Naive thymus-derived CD4-positive, alpha-beta T cell (primary cell): ENCODE measurements at regions not wholly inside any gene's neighbourhood (a gene's known extent, or its start where the extent isn't known, plus 50 kb on each side); places are given as distances from the start of the nearest gene placed in this dataset.

Experiments used
- ATAC-seq: fragments of 150-1000 bp; cut with Tn5 transposase; 2 replicates; pipeline ENCODE4 v1.10.0; 2021; ENCODE audit warnings: mild to moderate bottlenecking, moderate library complexity
- CTCF ChIA-PET: fragments of 350-600 bp; sonication (Branson Sonifier 250); formaldehyde crosslinking; loops from one replicate; lab custom pipeline; 2021; ENCODE audit warnings: antibody characterized with exemption; lab: Charles Lee
- POLR2A ChIA-PET: fragments of 350-600 bp; sonication (Branson Sonifier 250); formaldehyde crosslinking; loops from one replicate; lab custom pipeline; 2021; ENCODE audit warnings: antibody characterized with exemption, inconsistent platforms; lab: Charles Lee
- DNase-seq, 9 donors: peaks; one replicate each; pipeline versions ENCODE4 v3.0.0 to v3.0.0-alpha.2; 2020 to 2022; ENCODE audit warnings: mixed read lengths in 1 of 9
- H3K27ac ChIP-seq: one replicate; pipeline ENCODE4 v1.7.0; 2013; ENCODE audit warnings: mild to moderate bottlenecking, low read depth, low read length, moderate library complexity
- H3K27me3 ChIP-seq, 2 donors: one replicate each; pipeline ENCODE4 v1.7.0; 2013; ENCODE audit warnings: low read length in 2 of 2, mild to moderate bottlenecking in 2 of 2, moderate library complexity in 2 of 2; ENCODE audit not compliant: control insufficient read depth in 2 of 2, insufficient read depth in 2 of 2
- H3K36me3 ChIP-seq, 3 experiments: 1 replicate in 2 of 3; 2 replicates in 1 of 3; pipeline ENCODE4 v1.7.0; 2013; ENCODE audit warnings: low read length in 3 of 3, mild to moderate bottlenecking in 3 of 3, moderate library complexity in 1 of 3; ENCODE audit not compliant: insufficient read depth in 3 of 3, control insufficient read depth in 2 of 3
- H3K4me1 ChIP-seq, 2 donors: one replicate each; pipeline ENCODE4 v1.7.0; 2013; ENCODE audit warnings: low read length in 2 of 2, mild to moderate bottlenecking in 2 of 2, moderate library complexity in 1 of 2; ENCODE audit not compliant: control insufficient read depth in 2 of 2, insufficient read depth in 2 of 2
- H3K4me3 ChIP-seq: 2 replicates; pipeline ENCODE4 v1.7.0; 2013; ENCODE audit warnings: mild to moderate bottlenecking, low read length
- H3K9me3 ChIP-seq, 3 experiments: 1 replicate in 2 of 3; 2 replicates in 1 of 3; pipeline ENCODE4 v1.7.0; 2013; ENCODE audit warnings: low read length in 3 of 3; ENCODE audit not compliant: control insufficient read depth in 2 of 3
- H3K27ac Mint-ChIP-seq, 9 donors: one replicate each; pipeline ENCODE4 v1.8.0; 2020 to 2022; ENCODE audit warnings: mixed read lengths in 9 of 9, mild to moderate bottlenecking in 8 of 9, moderate library complexity in 5 of 9, inconsistent platforms in 2 of 9
- H3K27me3 Mint-ChIP-seq, 5 donors: one replicate each; pipeline ENCODE4 v1.8.0; 2021 to 2022; ENCODE audit warnings: mixed read lengths in 5 of 5, mild to moderate bottlenecking in 1 of 5
- H3K36me3 Mint-ChIP-seq, 5 donors: one replicate each; pipeline ENCODE4 v1.8.0; 2020 to 2022; ENCODE audit warnings: mixed read lengths in 5 of 5, mild to moderate bottlenecking in 3 of 5, inconsistent platforms in 1 of 5
- H3K4me1 Mint-ChIP-seq, 7 donors: one replicate each; pipeline ENCODE4 v1.8.0; 2020 to 2022; ENCODE audit warnings: mixed read lengths in 7 of 7, mild to moderate bottlenecking in 3 of 7, inconsistent platforms in 1 of 7
- H3K4me3 Mint-ChIP-seq, 10 donors: one replicate each; pipeline ENCODE4 v1.8.0; 2020 to 2022; ENCODE audit warnings: mild to moderate bottlenecking in 10 of 10, mixed read lengths in 10 of 10, moderate library complexity in 6 of 10, inconsistent platforms in 2 of 10
- H3K9me3 Mint-ChIP-seq, 11 donors: one replicate each; pipeline ENCODE4 v1.8.0; 2020 to 2022; ENCODE audit warnings: mixed read lengths in 11 of 11, mild to moderate bottlenecking in 4 of 11, inconsistent platforms in 1 of 11, moderate library complexity in 1 of 11
- intact Hi-C, 2 donors: fragments of 100-400 bp; cut with micrococcal nuclease; formaldehyde crosslinking; loops; one replicate each; pipeline ENCODE4 v1.15.1; 2023

DNA sequence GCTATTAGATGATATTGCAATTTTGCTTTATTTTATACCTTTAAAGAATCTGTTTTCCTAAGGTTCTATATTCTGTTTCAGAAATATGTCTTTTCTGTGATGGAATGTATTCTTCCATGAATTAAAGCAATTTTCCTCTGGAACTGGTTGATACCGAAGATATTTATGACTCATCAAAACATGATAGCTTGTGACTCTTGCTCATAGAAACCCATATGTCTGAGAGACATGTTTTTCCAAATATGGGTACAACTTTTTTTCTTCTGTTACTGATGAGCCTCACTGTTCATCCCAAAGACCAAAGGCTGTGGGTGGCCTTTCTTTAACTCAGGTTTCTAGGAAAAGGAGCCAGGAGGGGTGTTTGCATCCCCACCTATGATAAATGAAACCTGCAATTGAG, 126.1 kb upstream of the PAPPA start:
- Histone ChIP-seq H3K27me3 (no peaks in the 10 kb centered on the region), H3K27ac (no peak overlapping the region), H3K36me3 (no peaks in the 10 kb centered on the region), H3K9me3 (no peaks in the 10 kb centered on the region), H3K4me3 (no peak overlapping the region), H3K4me1 (no peaks in the 10 kb centered on the region)
- Mint-ChIP-seq H3K27ac (no peak overlapping the region), H3K4me1 (no peaks in the 10 kb centered on the region), H3K4me3 (no peak overlapping the region), H3K36me3 (no peaks in the 10 kb centered on the region), H3K27me3 (peaks cover 0 to 5% (median 0%) of the 10 kb centered on the region in 5 donors), H3K9me3 (peaks cover 4 to 37% (median 10%) of the 10 kb centered on the region in 11 donors)
- intact Hi-C loops = no loop called here
- ChIA-PET POLR2A (no interaction called here), CTCF (no interaction called here)
- no peak for DNase-seq
- no peak for ATAC-seq

DNA sequence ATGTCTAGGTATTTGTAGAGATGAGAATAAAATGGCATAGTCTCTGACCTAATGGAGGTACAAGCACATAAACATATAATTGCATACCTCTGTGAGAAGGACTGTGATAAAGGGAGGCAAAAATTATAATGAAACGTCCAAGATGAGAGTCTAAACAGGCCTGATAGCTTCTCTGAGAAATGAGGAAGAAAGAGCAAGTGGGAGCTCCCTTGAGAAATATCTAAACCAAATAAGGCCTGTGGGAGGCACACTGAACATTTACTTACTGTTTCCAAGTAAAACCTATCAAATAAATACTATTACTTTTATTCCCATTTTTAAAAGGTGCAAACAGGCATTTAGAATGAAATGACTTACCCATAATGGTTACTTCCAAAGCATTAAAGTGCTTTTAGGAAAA, 125.6 kb upstream of the PAPPA start:
- DNase-seq (no peak), ATAC-seq (no peak)
- H3K4me1 ChIP-seq = no peaks in the 10 kb centered on the region
- Mint-ChIP-seq H3K9me3 (peaks cover 4 to 36% (median 10%) of the 10 kb centered on the region in 11 donors), H3K4me3 (no peak overlapping the region), H3K27ac (no peak overlapping the region), H3K4me1 (no peaks in the 10 kb centered on the region), H3K36me3 (no peaks in the 10 kb centered on the region), H3K27me3 (peaks cover 0 to 5% (median 0%) of the 10 kb centered on the region in 5 donors)
- no peak overlapping the region for H3K4me3 ChIP-seq
- intact Hi-C loops = no loop called here
- H3K27ac ChIP-seq = no peak overlapping the region
- H3K27me3 ChIP-seq = no peaks in the 10 kb centered on the region
- H3K9me3 ChIP-seq = no peaks in the 10 kb centered on the region
- ChIA-PET POLR2A (no interaction called here), CTCF (no interaction called here)
- no peaks in the 10 kb centered on the region for H3K36me3 ChIP-seq

DNA sequence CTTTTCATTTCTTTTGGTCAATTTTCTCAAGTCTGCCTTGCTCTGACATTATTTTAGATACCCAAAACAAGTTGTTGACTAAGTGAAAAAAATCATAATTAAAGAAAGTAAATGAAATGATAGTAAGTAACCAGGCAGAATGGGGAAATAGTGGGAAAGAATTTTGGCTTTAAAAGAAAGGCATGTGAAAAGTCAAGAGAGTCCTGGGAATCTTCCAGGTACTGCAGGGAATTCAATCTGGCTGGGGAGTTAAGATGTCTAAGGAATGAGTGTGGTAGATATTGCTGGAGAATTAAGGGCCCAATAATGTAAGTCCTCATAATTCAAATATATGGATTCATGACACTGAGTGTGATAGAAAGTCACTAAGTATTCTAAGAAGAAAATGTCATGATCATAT, 123.1 kb upstream of the PAPPA start:
- intact Hi-C loops = no loop called here
- no peak for DNase-seq
- H3K36me3 Mint-ChIP-seq = no peaks in the 10 kb centered on the region
- Histone ChIP-seq H3K27me3 (no peaks in the 10 kb centered on the region), H3K4me1 (no peaks in the 10 kb centered on the region), H3K4me3 (no peak overlapping the region), H3K36me3 (no peaks in the 10 kb centered on the region), H3K9me3 (no peaks in the 10 kb centered on the region), H3K27ac (no peak overlapping the region)
- H3K4me3 Mint-ChIP-seq = no peak overlapping the region
- no peak overlapping the region for H3K27ac Mint-ChIP-seq
- peaks cover 4 to 34% (median 16%) of the 10 kb centered on the region in 11 donors for H3K9me3 Mint-ChIP-seq
- POLR2A ChIA-PET = no interaction called here
- CTCF ChIA-PET = no interaction called here
- no peak for ATAC-seq
- H3K4me1 Mint-ChIP-seq = no peaks in the 10 kb centered on the region
- peaks cover 0 to 5% (median 0%) of the 10 kb centered on the region in 5 donors for H3K27me3 Mint-ChIP-seq

DNA sequence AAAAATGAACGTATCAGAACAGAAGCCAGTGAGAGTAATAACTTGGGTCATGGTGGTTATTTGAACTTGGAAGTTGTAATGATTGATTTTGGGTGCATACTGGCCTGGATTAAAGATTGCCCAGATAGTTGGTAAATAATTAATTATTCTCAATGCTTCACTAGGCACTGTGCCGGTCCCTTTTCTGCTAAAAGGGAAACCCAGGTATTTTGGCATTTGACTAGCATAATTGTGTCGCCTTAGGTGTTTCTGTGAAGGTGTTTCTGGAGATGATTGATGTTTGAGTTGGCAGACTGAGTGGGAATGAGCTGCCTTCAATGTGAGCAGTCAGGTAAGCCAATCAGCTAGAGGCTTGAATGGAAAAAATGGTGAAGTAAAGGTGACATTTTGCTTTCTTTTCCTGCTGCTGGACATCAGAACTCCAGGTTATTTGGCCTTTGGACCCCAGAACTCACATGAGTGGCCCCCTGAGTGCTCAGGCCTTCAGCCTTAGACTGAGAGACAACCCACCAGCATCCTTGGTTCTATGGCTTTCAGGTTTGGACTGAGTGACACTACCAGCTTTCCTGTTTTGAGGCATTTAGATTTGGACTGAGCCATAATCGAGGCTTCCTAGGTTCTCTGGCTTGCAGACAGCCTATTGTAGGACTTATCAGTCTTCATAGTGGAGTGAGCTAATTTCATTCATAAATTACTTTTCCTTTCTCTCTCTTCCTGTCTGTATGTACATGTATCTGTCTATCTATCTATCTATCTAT, 120.7 kb upstream of the PAPPA start:
- no peak for DNase-seq

DNA sequence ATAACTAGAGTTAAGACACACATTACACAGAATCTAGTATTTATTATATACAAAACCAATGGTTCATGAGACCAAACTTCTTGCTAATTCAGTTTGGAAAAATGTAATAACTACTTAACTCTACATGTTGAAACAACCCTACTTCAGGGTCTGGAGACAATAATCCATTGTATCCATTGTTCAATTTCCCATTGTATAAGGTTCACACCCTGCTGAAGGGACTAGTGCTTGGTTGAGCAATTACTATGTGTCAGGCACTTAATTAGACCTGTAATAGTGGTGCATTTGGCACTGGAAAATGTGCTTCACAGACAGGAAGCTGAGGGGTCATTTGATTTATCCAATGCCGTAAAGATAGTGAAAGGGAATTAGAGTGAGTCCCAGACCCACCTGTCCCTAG, 114.3 kb upstream of the PAPPA start:
- CTCF ChIA-PET = no interaction called here
- Mint-ChIP-seq H3K9me3 (peaks cover 0 to 16% (median 5%) of the 10 kb centered on the region in 11 donors), H3K27ac (no peak overlapping the region), H3K27me3 (no peaks in the 10 kb centered on the region), H3K4me3 (no peak overlapping the region), H3K4me1 (no peaks in the 10 kb centered on the region), H3K36me3 (no peaks in the 10 kb centered on the region)
- no peaks in the 10 kb centered on the region for H3K36me3 ChIP-seq
- no peak overlapping the region for H3K4me3 ChIP-seq
- no peaks in the 10 kb centered on the region for H3K27me3 ChIP-seq
- no peak overlapping the region for H3K27ac ChIP-seq
- intact Hi-C loops = no loop called here
- POLR2A ChIA-PET = no interaction called here
- no peaks in the 10 kb centered on the region for H3K4me1 ChIP-seq
- H3K9me3 ChIP-seq = peaks cover 0 to 3% (median 0%) of the 10 kb centered on the region in 3 experiments
- no peak for DNase-seq
- ATAC-seq = no peak

More for the DNA sequence above, 120.7 kb upstream of the PAPPA start:
- no peaks in the 10 kb centered on the region for H3K36me3 ChIP-seq
- H3K9me3 ChIP-seq = no peaks in the 10 kb centered on the region
- no peak overlapping the region for H3K4me3 ChIP-seq
- H3K27me3 ChIP-seq = no peaks in the 10 kb centered on the region
- no peaks in the 10 kb centered on the region for H3K36me3 Mint-ChIP-seq
- H3K9me3 Mint-ChIP-seq = peaks cover 2 to 38% (median 12%) of the 10 kb centered on the region in 11 donors
- ChIA-PET CTCF (no interaction called here), POLR2A (no interaction called here)
- H3K27me3 Mint-ChIP-seq = no peaks in the 10 kb centered on the region
- H3K27ac ChIP-seq = no peak overlapping the region
- H3K4me1 ChIP-seq = no peaks in the 10 kb centered on the region
- H3K4me1 Mint-ChIP-seq = no peaks in the 10 kb centered on the region
- H3K27ac Mint-ChIP-seq = no peak overlapping the region
- intact Hi-C loops = no loop called here
- no peak overlapping the region for H3K4me3 Mint-ChIP-seq
- ATAC-seq = no peak

DNA sequence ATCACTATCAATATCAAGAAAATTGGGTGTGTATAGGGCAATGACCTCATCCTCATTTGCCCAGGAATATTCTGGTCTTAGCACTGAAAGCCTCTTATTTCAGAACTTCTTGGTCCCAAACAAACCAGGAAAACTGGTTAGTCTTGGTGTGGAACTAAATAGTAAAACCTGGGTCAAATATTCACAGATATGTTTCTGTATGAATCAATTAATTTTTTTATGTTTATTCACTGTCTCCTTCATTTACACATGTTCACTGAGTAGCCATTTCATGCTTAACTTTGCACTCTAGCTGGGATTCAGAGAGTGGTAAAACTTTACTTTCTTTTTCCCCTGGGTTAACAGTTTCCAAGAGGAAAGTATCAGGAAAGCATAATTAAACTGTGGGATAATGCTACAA, 113.7 kb upstream of the PAPPA start:
- peaks cover 0 to 3% (median 0%) of the 10 kb centered on the region in 3 experiments for H3K9me3 ChIP-seq
- H3K27ac ChIP-seq = no peak overlapping the region
- Mint-ChIP-seq H3K9me3 (peaks cover 0 to 16% (median 5%) of the 10 kb centered on the region in 11 donors), H3K36me3 (no peaks in the 10 kb centered on the region), H3K27ac (no peak overlapping the region), H3K4me1 (no peaks in the 10 kb centered on the region), H3K27me3 (no peaks in the 10 kb centered on the region), H3K4me3 (no peak overlapping the region)
- DNase-seq (no peak), ATAC-seq (no peak)
- no peak overlapping the region for H3K4me3 ChIP-seq
- ChIA-PET POLR2A (no interaction called here), CTCF (no interaction called here)
- H3K4me1 ChIP-seq = no peaks in the 10 kb centered on the region
- intact Hi-C loops = no loop called here
- H3K36me3 ChIP-seq = no peaks in the 10 kb centered on the region
- no peaks in the 10 kb centered on the region for H3K27me3 ChIP-seq

DNA sequence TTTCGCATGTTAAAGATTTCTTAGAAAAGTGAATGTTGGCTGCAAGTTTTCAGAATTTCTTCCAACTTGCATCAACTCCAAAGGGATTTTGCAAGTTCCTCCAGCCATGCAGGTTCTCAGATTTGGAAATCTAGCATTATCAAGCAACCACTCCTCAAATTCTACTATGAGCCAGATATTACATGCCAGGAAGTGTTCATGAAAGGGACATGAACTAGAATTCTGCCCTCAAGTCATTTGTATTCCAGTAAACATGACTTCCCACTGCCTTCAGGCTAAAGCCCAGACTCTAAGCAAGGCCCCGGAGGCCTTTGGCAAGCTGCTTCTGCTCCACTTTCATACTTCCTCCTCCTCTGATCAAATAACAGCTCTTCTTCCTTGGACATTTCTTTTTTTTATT, 111.3 kb upstream of the PAPPA start:
- ChIA-PET CTCF (no interaction called here), POLR2A (no interaction called here)
- Mint-ChIP-seq H3K4me3 (no peak overlapping the region), H3K36me3 (no peaks in the 10 kb centered on the region), H3K9me3 (peaks cover 0 to 20% (median 4%) of the 10 kb centered on the region in 11 donors), H3K4me1 (no peaks in the 10 kb centered on the region), H3K27ac (no peak overlapping the region), H3K27me3 (no peaks in the 10 kb centered on the region)
- Histone ChIP-seq H3K4me3 (no peak overlapping the region), H3K36me3 (no peaks in the 10 kb centered on the region), H3K27ac (no peak overlapping the region), H3K4me1 (no peaks in the 10 kb centered on the region), H3K9me3 (peaks cover 0 to 10% (median 0%) of the 10 kb centered on the region in 3 experiments), H3K27me3 (no peaks in the 10 kb centered on the region)
- DNase-seq = no peak
- intact Hi-C loops = no loop called here
- ATAC-seq = no peak
